K562 (cell line): ENCODE measurements at regions not wholly inside any gene's neighbourhood (a gene's known extent, or its start where the extent isn't known, plus 50 kb on each side); places are given as distances from the start of the nearest gene placed in this dataset.

Experiments used
- CBFA2T2 ChIP-seq: fragments of 450-650 bp; conservative IDR thresholded peaks from 2 replicates; pipeline ENCODE4 v1.6.1; 2017; ENCODE audit warnings: mild to moderate bottlenecking
- CLOCK ChIP-seq: fragments of 250-450 bp; sonication (Bioruptor Pico); IDR thresholded peaks from 2 replicates; pipeline ENCODE4 v1.4.0; 2020; ENCODE audit warnings: mild to moderate bottlenecking, moderate library complexity, borderline replicate concordance
- ETV6 ChIP-seq, 3 experiments: fragments of 150-350 bp in 1 of 3; sonication (generic) in 1 of 3; formaldehyde crosslinking in 1 of 3; IDR thresholded peaks; 2 replicates each; pipeline versions ENCODE4 v1.6.1 to v1.8.0; 2014 to 2022; ENCODE audit warnings: borderline replicate concordance in 2 of 3, low read depth in 2 of 3, antibody characterized with exemption in 1 of 3, low read length in 1 of 3, mild to moderate bottlenecking in 1 of 3, missing genetic modification reagents in 1 of 3
- HEY1 ChIP-seq: fragments of 250-450 bp; sonication (Bioruptor Pico); IDR thresholded peaks from 2 replicates; pipeline ENCODE4 v1.5.0; 2020; ENCODE audit warnings: mild to moderate bottlenecking, moderate library complexity, borderline replicate concordance
- KAT7 ChIP-seq: sonication (generic); formaldehyde crosslinking; IDR thresholded peaks from 2 replicates; pipeline ENCODE4 v1.8.0; 2022; ENCODE audit warnings: missing genetic modification reagents, mild to moderate bottlenecking, borderline replicate concordance
- NR2C1 ChIP-seq, 2 experiments: fragments of 450-650 bp; IDR thresholded peaks; 2 replicates each; pipeline ENCODE4 v1.6.1; 2017; ENCODE audit warnings: mild to moderate bottlenecking in 2 of 2, antibody characterized with exemption in 1 of 2, inconsistent platforms in 1 of 2, missing compliant biosample characterization in 1 of 2, missing genetic modification characterization in 1 of 2
- NR2C2 ChIP-seq, 2 experiments: fragments of 200-800 bp in 1 of 2; sonication (Bioruptor generic) in 1 of 2; sonication (generic) in 1 of 2; formaldehyde crosslinking in 1 of 2; IDR thresholded peaks; 2 replicates each; pipeline versions ENCODE4 v1.6.1 to v1.8.0; 2016 to 2022; ENCODE audit warnings: mild to moderate bottlenecking in 1 of 2, missing compliant biosample characterization in 1 of 2, missing genetic modification characterization in 1 of 2, missing genetic modification reagents in 1 of 2
- NR4A1 ChIP-seq, 2 experiments: fragments of 250-450 bp in 1 of 2; fragments of 450-650 bp in 1 of 2; sonication (Bioruptor Pico) in 1 of 2; IDR thresholded peaks; 2 replicates each; pipeline versions ENCODE4 v1.4.0 to v1.6.1; 2016 to 2020; ENCODE audit warnings: mild to moderate bottlenecking in 2 of 2, missing compliant biosample characterization in 1 of 2, missing genetic modification characterization in 1 of 2, moderate library complexity in 1 of 2
- NRF1 ChIP-seq, 2 experiments: fragments of 450-650 bp; IDR thresholded peaks in 1 of 2; conservative IDR thresholded peaks in 1 of 2; 2 replicates each; pipeline ENCODE4 v1.6.1; 2014; ENCODE audit warnings: mild to moderate bottlenecking in 2 of 2
- PTBP1 ChIP-seq: fragments of 200-400 bp; formaldehyde crosslinking; IDR thresholded peaks from 2 replicates; pipeline ENCODE4 v1.6.1; 2017; ENCODE audit warnings: low read depth, low read length
- SMAD1 ChIP-seq: fragments of 150-350 bp; IDR thresholded peaks from 2 replicates; pipeline ENCODE4 v1.6.1; 2014; ENCODE audit warnings: low read length, low read depth; ENCODE audit not compliant: partially characterized antibody
- SPI1 ChIP-seq: IDR thresholded peaks from 2 replicates; pipeline ENCODE4 v1.6.1; 2011; ENCODE audit warnings: low read depth, low read length, control low read depth, borderline replicate concordance
- ZFP91 ChIP-seq: sonication (generic); formaldehyde crosslinking; IDR thresholded peaks from 2 replicates; pipeline ENCODE4 v1.8.0; 2022; ENCODE audit warnings: mild to moderate bottlenecking, missing genetic modification reagents
- ZNF140 ChIP-seq: fragments of 250-450 bp; sonication (Bioruptor Pico); IDR thresholded peaks from 2 replicates; pipeline ENCODE4 v1.8.0; 2021; ENCODE audit warnings: moderate library complexity, mild to moderate bottlenecking, inconsistent platforms
- ZNF551 ChIP-seq: fragments of 250-450 bp; sonication (Bioruptor Pico); IDR thresholded peaks from 2 replicates; pipeline ENCODE4 v1.5.0; 2021; ENCODE audit warnings: mild to moderate bottlenecking, moderate library complexity
- ZNF79 ChIP-seq: fragments of 250-450 bp; sonication (Bioruptor Pico); IDR thresholded peaks from 2 replicates; pipeline ENCODE4 v1.4.0; 2020; ENCODE audit warnings: low read depth, mild to moderate bottlenecking, moderate library complexity
- TF ChIP-seq, protein P1 (sequence below): sonication (generic); formaldehyde crosslinking; IDR thresholded peaks from 2 replicates; pipeline ENCODE4 v1.8.0; 2022; ENCODE audit warnings: mild to moderate bottlenecking, missing genetic modification reagents
- TF ChIP-seq, protein P2 (sequence below): sonication (generic); formaldehyde crosslinking; IDR thresholded peaks from 2 replicates; pipeline ENCODE4 v1.8.1; 2022; ENCODE audit warnings: missing genetic modification reagents

DNA sequence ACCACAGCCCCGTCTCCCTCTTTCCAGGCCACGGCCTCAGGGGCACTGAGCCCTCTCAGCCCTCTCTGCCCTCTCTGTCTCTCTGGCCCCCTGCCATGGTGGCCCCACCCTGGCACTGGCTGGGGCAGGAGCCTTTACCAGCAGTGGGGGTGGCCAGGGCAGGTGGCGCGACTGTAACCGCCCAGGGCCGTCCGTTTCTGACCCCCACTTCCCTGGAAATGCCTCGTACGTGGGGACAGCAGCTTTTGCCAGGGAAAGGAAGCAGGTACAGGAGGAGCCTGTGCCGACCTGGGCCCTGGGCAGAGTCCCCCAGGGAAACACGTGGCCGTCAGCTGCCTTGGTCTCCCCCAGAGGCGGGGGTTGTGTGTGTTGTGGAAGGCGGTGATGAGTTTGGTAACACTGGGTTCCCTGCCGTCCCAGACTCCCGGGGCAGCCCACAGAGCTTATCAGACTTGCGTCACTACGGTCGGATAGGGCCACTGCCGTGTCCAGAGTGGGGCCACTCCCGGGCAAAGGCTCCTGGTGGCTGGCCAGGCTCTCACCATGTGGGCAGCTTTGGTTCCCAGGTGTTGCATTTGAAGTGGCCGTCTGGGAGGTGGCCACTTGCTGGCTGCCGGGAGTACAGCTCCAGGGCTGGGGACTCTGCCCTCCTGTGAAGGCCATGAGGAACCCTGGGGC lies 249.3 kb upstream of the CIBAR2 start (continued):
- no peak for TF ChIP-seq KAT7 (CRISPR knock-in tag)
- TF ChIP-seq ETV6 (IDR thresholded peaks at IDR 0.05; ENCODE audit: borderline replicate concordance in 1 of 2, low read depth in 2 of 2, low read length in 1 of 2) = no peak
- TF ChIP-seq ETV6 (CRISPR knock-in tag; IDR thresholded peaks at IDR 0.05; ENCODE audit: borderline replicate concordance) = no peak
- no peak for TF ChIP-seq NR2C1 (IDR thresholded peaks at IDR 0.05)
- no peak for TF ChIP-seq NR2C1 (tag; IDR thresholded peaks at IDR 0.05)
- TF ChIP-seq NR2C2 (CRISPR knock-in tag; IDR thresholded peaks at IDR 0.05) = no peak
- TF ChIP-seq NR2C2 (tag; IDR thresholded peaks at IDR 0.05) = 0 out of 2 replicates have a peak, but pooled peaks have one; percentile 34
- TF ChIP-seq, protein P1, sequence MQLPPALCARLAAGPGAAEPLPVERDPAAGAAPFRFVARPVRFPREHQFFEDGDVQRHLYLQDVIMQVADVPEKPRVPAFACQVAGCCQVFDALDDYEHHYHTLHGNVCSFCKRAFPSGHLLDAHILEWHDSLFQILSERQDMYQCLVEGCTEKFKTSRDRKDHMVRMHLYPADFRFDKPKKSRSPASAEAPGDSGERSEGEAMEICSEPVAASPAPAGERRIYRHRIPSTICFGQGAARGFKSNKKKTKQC = no peak
- TF ChIP-seq NRF1 (conservative IDR thresholded peaks at IDR 0.05 in 1 of 2, IDR thresholded peaks at IDR 0.05 in 1 of 2) = 0 out of 4 replicates have a peak, but pooled peaks of 1 of the 2 experiments have one; percentile 18
- TF ChIP-seq, protein P2, sequence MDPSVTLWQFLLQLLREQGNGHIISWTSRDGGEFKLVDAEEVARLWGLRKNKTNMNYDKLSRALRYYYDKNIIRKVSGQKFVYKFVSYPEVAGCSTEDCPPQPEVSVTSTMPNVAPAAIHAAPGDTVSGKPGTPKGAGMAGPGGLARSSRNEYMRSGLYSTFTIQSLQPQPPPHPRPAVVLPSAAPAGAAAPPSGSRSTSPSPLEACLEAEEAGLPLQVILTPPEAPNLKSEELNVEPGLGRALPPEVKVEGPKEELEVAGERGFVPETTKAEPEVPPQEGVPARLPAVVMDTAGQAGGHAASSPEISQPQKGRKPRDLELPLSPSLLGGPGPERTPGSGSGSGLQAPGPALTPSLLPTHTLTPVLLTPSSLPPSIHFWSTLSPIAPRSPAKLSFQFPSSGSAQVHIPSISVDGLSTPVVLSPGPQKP = no peak
- TF ChIP-seq HEY1 (CRISPR knock-in tag) = no peak
- TF ChIP-seq ZNF551 (CRISPR knock-in tag) = no peak
- no peak for TF ChIP-seq SMAD1
- no peak for TF ChIP-seq PTBP1
- TF ChIP-seq ZNF140 = no peak
- no peak for TF ChIP-seq ZNF79
- TF ChIP-seq SPI1 = no peak
- no peak for TF ChIP-seq CBFA2T2
- no peak for TF ChIP-seq ZFP91 (CRISPR knock-in tag)
- no peak for TF ChIP-seq CLOCK (CRISPR knock-in tag)
- TF ChIP-seq NR4A1 (CRISPR knock-in tag; IDR thresholded peaks at IDR 0.05) = no peak
- TF ChIP-seq NR4A1 (tag; IDR thresholded peaks at IDR 0.05) = peak; percentile 58; the same call in 1 of the 2 replicates
